Embryonic facial prominence (tissue), 1 donor: ENCODE measurements at regions not wholly inside any gene's neighbourhood (a gene's known extent, or its start where the extent isn't known, plus 50 kb on each side); places are given as distances from the start of the nearest gene placed in this dataset.
"Not testable (repeated sequence)": the region's sequence is repeated elsewhere in the genome, so short reads cannot be mapped to it uniquely, and the experiment has no call there.

Experiments
- DNase-seq: peaks from one replicate; pipeline ENCODE4 v3.0.0-alpha.2; 2016; ENCODE audit errors: extremely low spot score

- DNase-seq, result no peak
Measured at GRCh38 chr5:118478852-118479251, 509.5 kb downstream of the DTWD2 start.

GRCh38 chr5:118468085-118468484, 520.3 kb downstream of the DTWD2 start:
- DNase-seq, result no peak

- DNase-seq, result no peak
Measured at GRCh38 chr5:118467103-118467502, 521.2 kb downstream of the DTWD2 start.

DNA sequence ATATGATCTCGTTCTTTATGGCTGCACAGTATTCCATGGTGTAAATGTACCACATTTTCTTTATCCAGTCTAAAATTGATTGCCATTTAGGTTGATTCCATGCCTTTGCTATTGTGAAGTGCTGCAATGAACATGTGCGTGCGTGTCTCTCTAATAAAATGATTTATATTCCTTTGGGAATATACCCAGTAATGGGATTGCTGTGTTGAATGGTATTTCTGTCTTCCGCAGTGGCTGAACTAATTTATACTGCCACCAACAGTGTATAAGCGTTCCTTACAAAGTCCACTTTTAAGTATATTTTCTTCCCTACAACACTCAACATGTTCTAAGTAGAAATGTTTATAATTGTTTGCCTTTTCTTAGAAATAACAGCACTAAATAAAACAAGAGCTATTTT, 521.9 kb downstream of the DTWD2 start:
- DNase-seq, result no peak

DNA sequence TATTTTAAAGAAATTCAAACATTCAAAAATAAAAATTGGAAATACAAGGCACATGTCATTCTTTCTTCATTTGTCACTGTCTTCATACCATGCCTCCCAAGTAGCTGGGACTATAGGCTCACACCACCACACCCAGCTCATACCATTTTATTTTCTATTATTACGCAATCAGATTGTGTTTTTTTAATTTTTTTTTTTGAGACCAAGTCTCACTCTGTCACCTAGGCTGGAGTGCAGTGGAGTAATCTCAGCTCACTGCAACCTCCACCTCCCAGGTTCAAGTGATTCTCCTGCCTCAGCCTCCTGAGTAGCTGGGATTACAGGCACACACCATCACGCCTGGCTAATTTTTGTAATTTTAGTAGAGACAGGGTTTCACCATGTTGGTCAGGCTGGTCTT, 526.1 kb downstream of the DTWD2 start:
- DNase-seq, result not testable (repeated sequence)

GRCh38 chr5:118461436-118461835, 526.9 kb downstream of the DTWD2 start:
- no peak for DNase-seq

DNA sequence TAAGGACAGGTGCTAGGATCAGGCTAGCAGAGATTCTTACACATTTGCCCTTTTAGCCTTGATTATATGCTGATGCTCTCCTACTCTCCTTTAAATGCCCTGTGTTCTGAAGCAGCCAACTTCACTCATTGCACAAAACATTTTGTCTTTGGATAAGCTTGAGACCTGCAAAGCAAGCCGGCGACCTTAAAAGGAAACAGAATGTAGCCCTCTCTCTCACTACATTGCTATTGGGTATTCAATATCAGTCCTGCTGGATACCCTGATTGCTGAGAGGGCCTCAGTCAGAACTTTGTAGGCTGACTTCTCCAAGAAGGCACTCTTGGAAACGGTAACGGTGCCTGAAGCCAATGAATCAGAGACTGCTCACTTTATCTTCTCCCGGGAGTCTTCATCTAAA, 528.9 kb downstream of the DTWD2 start:
- DNase-seq, result no peak

- DNase-seq, result no peak
Measured at GRCh38 chr5:118456085-118456484, 532.3 kb downstream of the DTWD2 start.

GRCh38 chr5:118451697-118452247, 536.6 kb downstream of the DTWD2 start:
- no peak for DNase-seq

- DNase-seq, result no peak
Measured at GRCh38 chr5:118450554-118451332, 537.6 kb downstream of the DTWD2 start.

GRCh38 chr5:118447350-118447749, 541.0 kb downstream of the DTWD2 start:
- no peak for DNase-seq

DNA sequence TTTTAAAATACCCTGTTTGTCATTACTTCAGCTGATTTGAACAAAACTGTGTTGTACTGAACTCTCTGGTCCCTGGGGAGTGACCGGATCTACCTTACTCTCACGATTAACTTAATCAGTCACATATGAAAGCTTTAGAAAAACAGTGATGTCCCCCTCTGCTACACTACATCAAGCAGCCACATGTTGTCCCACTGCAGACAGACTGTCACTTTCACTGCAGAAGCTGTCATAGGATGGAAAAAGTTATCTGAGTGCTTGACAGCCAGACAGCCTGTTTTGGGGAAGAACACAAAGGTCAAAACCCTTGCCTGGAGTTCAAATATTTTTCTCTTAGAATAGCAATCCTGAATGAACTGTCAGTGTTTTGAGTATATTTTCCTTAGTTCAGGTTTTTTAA, 546.4 kb downstream of the DTWD2 start:
- no peak for DNase-seq

DNA sequence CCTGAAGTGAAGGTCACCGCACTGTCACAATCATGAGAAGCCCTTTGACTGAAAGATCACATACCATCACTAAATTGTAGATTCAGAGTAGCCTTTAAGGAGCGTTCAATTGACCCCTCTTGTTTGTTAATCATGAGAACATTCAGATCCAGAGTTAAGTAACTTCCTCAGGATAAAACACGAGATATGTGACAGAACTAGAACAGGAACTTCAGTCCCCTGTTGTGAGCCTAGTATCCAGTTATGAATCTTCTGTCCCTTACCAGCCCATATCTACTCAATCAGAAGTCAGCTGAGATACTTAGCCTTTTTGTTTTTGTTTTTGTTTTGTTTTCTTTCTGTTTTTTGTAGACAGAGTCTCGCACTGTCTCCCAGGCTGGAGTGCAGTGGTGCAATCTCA, 547.3 kb downstream of the DTWD2 start:
- DNase-seq, result no peak

GRCh38 chr5:118440496-118440895, 547.9 kb downstream of the DTWD2 start:
- DNase-seq, result no peak

GRCh38 chr5:118439831-118440230, 548.5 kb downstream of the DTWD2 start:
- DNase-seq, result no peak

GRCh38 chr5:118435131-118435530, 553.2 kb downstream of the DTWD2 start:
- DNase-seq, result no peak

GRCh38 chr5:118434522-118434921, 553.8 kb downstream of the DTWD2 start:
- no peak for DNase-seq

DNA sequence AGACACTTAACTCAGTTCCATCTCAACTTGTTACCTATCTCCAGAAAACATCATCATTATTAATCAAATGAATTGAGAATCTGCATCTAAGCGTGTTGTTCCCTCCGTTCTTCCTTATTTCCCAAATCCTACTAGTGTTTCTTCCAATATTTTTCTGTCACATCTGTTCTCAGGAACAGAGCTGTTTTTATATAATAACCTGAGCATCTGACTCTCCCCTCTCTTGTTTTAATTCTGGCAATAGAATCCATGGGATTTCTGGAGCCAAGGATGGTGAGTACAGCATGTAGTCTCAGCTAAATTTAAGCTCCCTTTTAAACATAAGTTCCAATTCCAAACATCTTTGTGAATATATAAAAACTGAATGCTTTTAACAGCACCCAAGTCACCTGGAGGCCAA, 558.3 kb downstream of the DTWD2 start:
- DNase-seq, result no peak

DNA sequence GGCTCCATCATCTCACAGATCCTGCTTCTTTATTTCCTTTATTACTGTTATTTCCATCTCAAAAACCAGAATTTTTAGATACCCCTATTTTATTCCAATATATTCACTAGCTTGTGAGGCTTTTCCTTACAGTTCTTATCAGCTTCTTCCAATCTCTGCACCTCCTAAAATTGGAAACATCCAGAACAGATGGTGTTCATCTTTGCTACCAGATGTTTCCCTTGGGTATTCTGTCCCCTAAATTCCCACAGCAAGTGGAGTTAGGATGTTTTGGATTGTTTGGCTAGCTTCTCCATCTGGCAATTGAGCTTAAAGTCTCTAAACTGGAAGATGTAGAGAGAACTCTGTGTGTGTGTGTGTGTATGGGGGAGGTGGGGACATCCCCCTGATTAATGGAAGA, 580.4 kb downstream of the DTWD2 start:
- DNase-seq, result no peak

GRCh38 chr5:118405650-118406061, 582.7 kb downstream of the DTWD2 start:
- DNase-seq, result no peak

- no peak for DNase-seq
Measured at GRCh38 chr5:118397236-118397635, 591.1 kb downstream of the DTWD2 start.

GRCh38 chr5:118392491-118392890, 595.9 kb downstream of the DTWD2 start:
- DNase-seq, result no peak

DNA sequence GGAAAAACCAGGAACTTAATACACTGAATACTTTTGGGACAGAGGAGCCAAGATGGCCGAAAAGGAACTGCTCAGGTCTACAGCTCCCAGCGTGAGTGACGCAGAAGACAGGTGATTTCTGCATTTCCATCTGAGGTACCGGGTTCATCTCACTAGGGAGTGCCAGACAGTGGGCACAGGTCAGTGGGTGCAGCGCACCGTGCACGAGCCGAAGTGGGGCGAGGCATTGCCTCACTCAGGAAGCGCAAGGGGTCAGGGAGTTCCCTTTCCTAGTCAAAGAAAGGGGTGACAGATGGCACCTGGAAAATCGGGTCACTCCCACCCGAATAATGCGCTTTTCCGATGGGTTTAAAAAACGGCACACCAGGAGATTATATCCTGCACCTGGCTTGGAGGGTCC, 605.4 kb downstream of the DTWD2 start:
- not testable (repeated sequence) for DNase-seq

DNA sequence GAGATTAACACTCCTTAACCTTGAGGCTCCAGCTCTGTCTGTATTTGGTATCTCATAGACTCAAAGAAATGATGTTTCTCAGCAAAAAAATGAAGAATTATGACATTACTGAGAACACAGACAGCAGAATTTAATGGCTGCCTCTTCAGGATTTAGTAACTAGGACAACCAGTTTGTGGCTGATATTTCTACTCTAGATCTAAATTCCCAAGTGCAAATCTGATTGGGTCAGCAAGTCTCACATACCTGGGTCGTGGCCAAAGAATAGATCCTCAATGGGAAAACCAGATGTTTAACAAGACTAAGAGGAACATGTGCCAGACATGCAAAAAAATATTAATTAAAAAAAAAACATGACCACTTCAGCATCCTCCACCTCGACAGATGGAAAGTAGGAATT, 608.9 kb downstream of the DTWD2 start:
- no peak for DNase-seq
